GM21619 (cell line): ENCODE measurements at regions not wholly inside any gene's neighbourhood (a gene's known extent, or its start where the extent isn't known, plus 50 kb on each side); places are given as distances from the start of the nearest gene placed in this dataset.
A peak's percentile ranks its signal among the peaks of the same experiment; 100 is the strongest.

ENCODE experiments used
- ATAC-seq: cut with Tn5 transposase; IDR thresholded peaks from one replicate; pipeline ENCODE4 v1.9.1; 2021; ENCODE audit not compliant: unreplicated experiment

GRCh38 chr9:115964710-115965347 is 188.8 kb upstream of the PAPPA start:
- no peak for ATAC-seq

DNA sequence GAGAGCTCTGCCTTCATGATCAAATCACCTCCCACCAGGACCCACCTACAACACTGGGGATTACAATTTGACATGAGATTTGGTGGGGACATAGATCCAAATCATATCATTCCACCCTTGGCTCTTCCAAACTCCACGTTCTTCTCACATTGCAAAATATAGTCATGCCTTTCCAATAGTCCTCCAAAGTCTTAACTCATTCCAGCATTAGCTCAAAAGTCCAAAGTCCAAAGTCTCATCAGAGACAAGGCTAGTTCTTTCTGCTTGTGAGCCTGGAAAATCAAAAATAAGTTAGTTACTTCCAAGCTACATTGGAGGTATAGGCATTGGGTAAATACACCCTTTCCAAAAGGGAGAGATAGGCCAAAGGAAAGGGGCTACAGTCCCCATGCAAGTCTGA is 186.9 kb upstream of the PAPPA start:
- ATAC-seq, result no peak

DNA sequence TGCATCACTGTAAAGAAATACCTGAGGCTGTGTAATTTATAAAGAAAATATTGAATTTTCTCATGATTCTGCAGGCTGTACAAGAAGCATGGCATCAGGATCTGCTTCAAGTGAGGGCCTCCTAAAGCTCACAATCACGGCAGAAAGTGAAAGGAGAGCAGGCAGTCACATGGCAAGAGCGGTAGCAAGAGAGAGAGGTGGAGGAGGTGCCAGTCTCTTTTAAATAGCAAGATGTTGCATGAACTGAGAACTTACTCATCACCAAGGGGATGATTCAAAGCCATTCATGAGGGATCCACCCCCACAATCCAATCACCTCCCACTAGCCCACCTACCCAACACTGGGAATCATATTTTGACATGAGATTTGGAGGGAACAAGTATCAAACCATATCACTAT is 184.5 kb upstream of the PAPPA start:
- ATAC-seq, result no peak

GRCh38 chr9:115972362-115972761 is 181.2 kb upstream of the PAPPA start:
- no peak for ATAC-seq

DNA sequence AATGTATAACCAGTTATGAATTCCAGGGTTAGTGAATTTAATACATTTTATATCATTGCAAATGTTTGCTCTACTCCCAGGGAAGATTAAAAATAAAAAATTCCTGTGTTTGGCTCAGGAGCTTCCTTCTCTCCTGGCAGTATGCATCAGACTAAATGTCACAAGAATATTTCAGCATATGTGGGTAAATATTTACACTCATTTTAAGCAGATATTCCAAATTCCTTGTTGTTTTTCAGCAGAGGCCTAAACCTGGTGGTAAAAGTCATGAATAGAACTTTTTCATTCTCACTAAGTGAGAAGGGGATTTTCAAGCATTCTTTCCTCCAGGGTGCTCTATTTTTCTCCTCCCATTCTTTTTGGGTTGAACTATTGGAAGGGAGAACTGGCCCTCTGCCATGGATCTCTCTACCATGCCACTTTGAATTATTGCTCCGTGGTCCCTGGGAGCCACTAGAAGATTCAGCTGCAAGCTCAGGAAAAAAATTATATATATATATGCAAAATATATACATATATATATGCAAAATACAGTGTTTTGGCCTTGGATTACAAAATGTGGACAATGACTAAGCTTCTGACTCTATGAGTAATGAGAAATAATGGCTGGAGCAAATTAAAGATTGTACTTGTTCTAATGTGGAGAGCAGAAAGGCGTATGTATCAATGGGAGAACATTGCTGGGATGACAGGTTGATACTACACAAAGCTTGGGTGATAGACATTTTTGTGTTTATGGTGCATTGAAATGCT is 180.6 kb upstream of the PAPPA start:
- no peak for ATAC-seq

- ATAC-seq, result no peak
Measured at GRCh38 chr9:115976781-115977180, 176.8 kb upstream of the PAPPA start.

GRCh38 chr9:115978091-115978490 is 175.5 kb upstream of the PAPPA start:
- ATAC-seq, result no peak

- ATAC-seq, result no peak
Measured at GRCh38 chr9:115978659-115979096, 174.9 kb upstream of the PAPPA start.

GRCh38 chr9:115980054-115980453 is 173.5 kb upstream of the PAPPA start:
- ATAC-seq, result no peak

DNA sequence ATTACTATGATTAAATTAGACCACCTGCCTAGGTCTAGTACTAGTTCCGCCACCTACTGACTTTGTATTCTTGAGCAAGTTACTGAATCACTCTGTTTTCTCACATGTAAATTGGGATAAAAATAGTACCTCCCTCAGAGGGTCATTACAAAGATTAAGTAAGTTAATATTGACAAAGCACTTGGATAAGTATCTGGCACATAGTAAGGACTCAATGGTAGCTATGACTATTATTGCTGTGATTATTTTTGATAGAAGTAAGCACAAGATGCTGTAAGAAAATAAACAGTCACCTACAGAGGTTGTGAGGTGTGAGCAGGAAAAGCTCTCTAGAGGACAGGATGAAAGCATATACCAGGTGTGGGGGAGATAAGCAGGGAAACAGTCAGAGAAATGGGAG is 173.1 kb upstream of the PAPPA start:
- no peak for ATAC-seq

- ATAC-seq, result no peak
Measured at GRCh38 chr9:115980976-115981375, 172.6 kb upstream of the PAPPA start.

GRCh38 chr9:115983366-115983765 is 170.2 kb upstream of the PAPPA start:
- no peak for ATAC-seq

GRCh38 chr9:115985657-115986056 is 167.9 kb upstream of the PAPPA start:
- ATAC-seq, result no peak

DNA sequence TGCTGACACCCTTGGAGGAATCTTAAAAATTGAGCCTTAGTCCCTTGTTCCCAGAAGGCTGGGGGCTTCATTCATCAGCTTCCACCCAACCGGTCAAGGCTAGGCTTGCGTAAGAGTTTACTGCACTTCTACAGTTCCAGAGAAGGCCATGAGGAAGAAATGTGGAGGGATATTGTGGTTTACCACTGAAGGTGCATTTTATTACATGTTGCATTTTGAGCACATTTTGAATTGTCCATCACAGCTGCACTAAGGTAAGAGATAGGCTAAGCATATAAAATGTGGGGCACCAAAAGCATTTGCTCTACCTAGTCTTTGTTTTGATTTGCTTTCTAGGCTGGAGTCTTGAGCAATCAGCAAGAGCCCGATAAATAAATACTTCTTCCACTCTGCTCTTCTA is 167.1 kb upstream of the PAPPA start:
- no peak for ATAC-seq

DNA sequence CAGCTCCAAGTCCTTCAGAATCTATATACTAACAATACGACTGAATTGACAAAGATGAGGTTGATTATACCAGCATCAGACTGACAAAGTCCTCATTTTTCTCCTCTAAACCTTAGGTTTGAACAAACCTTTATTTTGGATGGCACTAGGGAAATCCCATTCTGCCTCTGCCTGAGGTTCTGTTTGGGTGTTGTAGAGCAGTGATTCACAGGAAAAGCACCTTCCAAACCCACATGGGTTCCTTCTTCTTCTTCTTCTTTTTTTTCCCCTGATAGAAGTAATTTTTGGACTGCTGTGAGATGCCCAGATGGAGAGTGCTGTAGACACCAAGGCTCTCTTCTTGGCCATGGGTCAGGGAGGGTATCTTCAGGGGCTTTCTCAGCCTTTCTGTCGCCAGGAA is 164.9 kb upstream of the PAPPA start:
- no peak for ATAC-seq

DNA sequence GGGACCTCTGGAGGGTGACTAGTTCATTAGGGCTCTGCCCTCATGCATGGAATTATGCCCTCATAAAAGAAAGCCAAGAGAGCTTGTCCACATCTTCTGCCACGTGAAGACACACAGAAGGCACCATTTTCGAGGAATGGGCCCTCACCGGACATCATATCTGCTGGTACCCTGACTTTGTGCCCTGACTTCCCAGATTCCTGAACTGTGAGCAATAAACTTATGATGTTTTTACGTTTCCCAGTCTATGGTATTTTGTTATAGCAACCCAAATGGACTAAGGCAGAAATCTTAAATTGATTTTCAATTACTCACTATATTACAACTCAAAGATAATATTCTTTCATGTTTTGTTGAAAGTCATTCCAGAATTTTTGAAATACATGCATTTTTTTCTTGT is 163.8 kb upstream of the PAPPA start:
- no peak for ATAC-seq

DNA sequence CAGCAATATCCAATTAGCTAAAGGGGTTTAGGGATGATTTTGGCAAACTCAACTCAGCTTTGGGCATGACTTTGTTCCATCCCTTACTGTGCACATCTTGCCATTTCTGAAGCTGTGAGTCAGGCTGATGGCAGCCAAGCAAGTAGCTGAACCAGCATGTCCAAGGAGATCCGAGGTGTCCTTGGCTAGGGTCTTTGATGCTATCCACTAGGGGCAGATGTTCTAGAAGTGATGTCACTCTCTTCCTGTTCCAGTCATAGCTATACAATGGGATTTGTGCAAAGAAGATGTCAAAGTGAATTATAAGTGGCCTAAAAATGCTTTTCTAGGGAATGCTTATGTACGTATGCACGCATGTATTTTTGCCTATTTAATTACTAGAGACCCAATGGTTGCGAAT is 160.8 kb upstream of the PAPPA start:
- no peak for ATAC-seq

DNA sequence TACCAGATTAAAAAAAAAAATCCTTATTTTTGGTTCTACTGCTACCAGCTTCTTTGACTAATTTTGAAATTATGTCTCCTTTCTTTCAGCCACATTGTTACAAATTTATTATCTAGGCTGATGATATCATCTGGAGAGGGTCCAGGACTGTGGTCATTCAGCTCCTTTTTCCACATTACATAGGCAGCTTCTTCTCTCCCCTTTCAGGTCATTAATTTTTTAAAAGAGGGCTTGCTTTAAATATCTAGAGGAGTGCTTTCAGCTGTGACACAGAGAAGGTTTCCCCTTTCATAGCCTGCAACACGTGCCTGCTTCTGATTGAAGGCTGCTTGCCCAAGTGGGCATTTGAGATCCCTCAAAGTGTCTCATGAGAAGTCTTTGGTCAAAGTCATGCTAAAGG is 155.7 kb upstream of the PAPPA start:
- no peak for ATAC-seq

DNA sequence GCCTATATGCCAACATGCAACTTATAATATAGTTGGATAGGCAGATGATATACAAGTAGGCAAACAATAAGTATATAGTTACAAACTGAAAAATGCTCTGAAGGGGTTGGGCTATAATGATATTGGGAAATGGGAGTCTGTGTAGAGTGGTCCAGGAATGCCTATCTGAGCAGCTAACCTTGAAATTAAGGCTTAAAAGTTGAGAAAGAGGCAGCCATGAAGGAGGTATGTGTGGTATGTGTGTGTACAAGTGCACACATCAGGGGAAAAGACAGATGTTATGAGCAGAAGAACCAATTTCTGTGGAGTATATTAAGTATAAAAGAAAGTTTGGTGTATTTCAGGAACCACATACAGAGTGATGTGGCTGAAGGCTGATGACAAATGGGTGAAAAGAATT is 154.9 kb upstream of the PAPPA start:
- ATAC-seq, result no peak

GRCh38 chr9:115999498-115999897 is 154.1 kb upstream of the PAPPA start:
- no peak for ATAC-seq

- peak; percentile 79 for ATAC-seq
Measured at GRCh38 chr9:116000748-116001329, 152.8 kb upstream of the PAPPA start.

- ATAC-seq, result no peak
Measured at GRCh38 chr9:116002181-116002580, 151.4 kb upstream of the PAPPA start.
